Activated T-helper 17 cell treated with anti-CD3 and anti-CD28 coated beads, Interleukin-2, amount 50 U/mL, for 72 hours (primary cell): ENCODE measurements at regions not wholly inside any gene's neighbourhood (a gene's known extent, or its start where the extent isn't known, plus 50 kb on each side); places are given as distances from the start of the nearest gene placed in this dataset.

Source experiments
- ATAC-seq: fragments of 150-1000 bp; cut with Tn5 transposase; replicated peaks from 2 replicates; pipeline ENCODE4 v1.10.0; 2021; ENCODE audit warnings: mild to moderate bottlenecking, moderate library complexity
- H3K27ac Mint-ChIP-seq: one replicate; pipeline ENCODE4 v1.8.0; 2022; ENCODE audit warnings: mixed read lengths
- H3K27me3 Mint-ChIP-seq: one replicate; pipeline ENCODE4 v1.8.0; 2022; ENCODE audit warnings: mixed read lengths
- H3K36me3 Mint-ChIP-seq: one replicate; pipeline ENCODE4 v1.8.0; 2022; ENCODE audit warnings: low read depth, mild to moderate bottlenecking, mixed read lengths
- H3K4me1 Mint-ChIP-seq: one replicate; pipeline ENCODE4 v1.8.0; 2022; ENCODE audit warnings: mixed read lengths
- H3K4me3 Mint-ChIP-seq: one replicate; pipeline ENCODE4 v1.8.0; 2022; ENCODE audit warnings: mild to moderate bottlenecking, mixed read lengths
- H3K9me3 Mint-ChIP-seq: one replicate; pipeline ENCODE4 v1.8.0; 2022; ENCODE audit warnings: mixed read lengths

- Mint-ChIP-seq H3K4me3 (no peak overlapping the region), H3K27me3 (no peaks in the 10 kb centered on the region), H3K27ac (no peak overlapping the region), H3K9me3 (no peaks in the 10 kb centered on the region), H3K36me3 (no peaks in the 10 kb centered on the region), H3K4me1 (no peaks in the 10 kb centered on the region)
- ATAC-seq, result no peak
These were observed 953.4 kb downstream of the ZPLD1 start for GRCh38 chr3:103388214-103388613.

- ATAC-seq, result no peak
- H3K4me3 Mint-ChIP-seq, result no peak overlapping the region
- no peaks in the 10 kb centered on the region for H3K9me3 Mint-ChIP-seq
- H3K36me3 Mint-ChIP-seq, result no peaks in the 10 kb centered on the region
- H3K27me3 Mint-ChIP-seq, result no peaks in the 10 kb centered on the region
- H3K4me1 Mint-ChIP-seq, result no peaks in the 10 kb centered on the region
- no peak overlapping the region for H3K27ac Mint-ChIP-seq
These were observed 954.5 kb downstream of the ZPLD1 start for GRCh38 chr3:103389356-103389755.

DNA sequence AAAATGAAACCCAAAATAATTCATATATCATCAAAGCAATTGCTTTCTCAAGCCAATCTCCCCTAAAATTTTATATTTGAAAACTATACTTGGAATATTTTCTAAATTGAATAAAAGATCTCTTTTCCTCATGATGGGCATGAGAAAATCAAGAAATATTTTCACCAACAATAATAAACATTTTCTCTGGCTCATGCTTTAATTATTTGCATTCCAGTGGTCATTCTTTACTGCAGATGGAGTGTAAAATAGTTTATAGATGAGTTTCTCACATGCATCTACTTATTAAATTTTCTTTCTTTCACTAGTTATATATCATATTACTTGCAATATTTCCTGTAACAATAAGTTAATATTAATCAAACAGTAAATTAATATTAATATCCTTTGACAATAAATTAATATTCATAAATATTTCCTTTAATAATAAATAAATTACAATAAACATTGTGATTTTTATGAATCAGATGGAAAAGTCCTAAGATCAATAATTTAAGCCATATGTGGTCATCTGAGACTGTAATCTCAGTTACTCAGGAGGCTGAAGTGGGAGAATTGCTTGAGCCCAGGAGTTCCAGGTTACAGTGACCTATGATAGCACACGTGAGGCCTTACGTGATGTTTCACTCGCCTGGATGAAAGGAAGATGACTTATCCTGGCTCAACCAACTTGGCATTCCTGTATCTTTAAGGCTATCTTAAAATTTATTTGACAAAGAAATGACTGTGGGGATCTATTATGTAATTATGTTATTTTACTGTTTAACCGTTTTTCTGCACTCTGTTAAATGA, 958.8 kb downstream of the ZPLD1 start:
- Mint-ChIP-seq H3K27me3 (no peaks in the 10 kb centered on the region), H3K36me3 (no peaks in the 10 kb centered on the region), H3K27ac (no peak overlapping the region), H3K9me3 (peaks cover 4% of the 10 kb centered on the region), H3K4me3 (no peak overlapping the region), H3K4me1 (no peaks in the 10 kb centered on the region)
- ATAC-seq, result no peak

GRCh38 chr3:103403191-103403590, 968.4 kb downstream of the ZPLD1 start:
- Mint-ChIP-seq H3K9me3 (no peaks in the 10 kb centered on the region), H3K36me3 (no peaks in the 10 kb centered on the region), H3K4me3 (no peak overlapping the region), H3K4me1 (no peaks in the 10 kb centered on the region), H3K27ac (no peak overlapping the region), H3K27me3 (no peaks in the 10 kb centered on the region)
- no peak for ATAC-seq

- no peak overlapping the region for H3K27ac Mint-ChIP-seq
- no peaks in the 10 kb centered on the region for H3K9me3 Mint-ChIP-seq
- H3K27me3 Mint-ChIP-seq, result no peaks in the 10 kb centered on the region
- H3K4me1 Mint-ChIP-seq, result no peaks in the 10 kb centered on the region
- H3K4me3 Mint-ChIP-seq, result no peak overlapping the region
- H3K36me3 Mint-ChIP-seq, result no peaks in the 10 kb centered on the region
- no peak for ATAC-seq
These were observed 971.6 kb downstream of the ZPLD1 start for GRCh38 chr3:103406320-103406850.

DNA sequence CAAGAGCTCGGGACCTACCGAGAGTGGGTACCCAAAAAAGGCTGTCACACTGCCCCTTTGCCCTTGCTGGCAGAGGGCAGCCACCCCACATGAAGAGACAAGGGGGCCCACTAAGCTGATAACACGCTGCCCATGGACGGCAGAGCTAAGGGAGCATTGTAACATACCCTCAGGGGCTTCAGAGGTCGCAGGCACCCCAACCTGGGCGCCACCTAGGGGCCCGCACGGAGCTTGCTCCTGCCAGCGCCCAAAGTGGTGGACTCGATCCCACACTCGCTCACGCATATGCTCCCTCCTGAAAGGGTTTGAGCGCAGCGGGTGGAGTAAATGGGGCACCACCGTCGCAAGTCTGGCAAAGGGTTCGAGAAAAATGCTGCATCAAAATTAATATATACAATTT, 975.4 kb downstream of the ZPLD1 start:
- Mint-ChIP-seq H3K4me1 (no peaks in the 10 kb centered on the region), H3K27ac (no peak overlapping the region), H3K4me3 (no peak overlapping the region), H3K9me3 (no peaks in the 10 kb centered on the region), H3K27me3 (no peaks in the 10 kb centered on the region), H3K36me3 (no peaks in the 10 kb centered on the region)
- no peak for ATAC-seq

DNA sequence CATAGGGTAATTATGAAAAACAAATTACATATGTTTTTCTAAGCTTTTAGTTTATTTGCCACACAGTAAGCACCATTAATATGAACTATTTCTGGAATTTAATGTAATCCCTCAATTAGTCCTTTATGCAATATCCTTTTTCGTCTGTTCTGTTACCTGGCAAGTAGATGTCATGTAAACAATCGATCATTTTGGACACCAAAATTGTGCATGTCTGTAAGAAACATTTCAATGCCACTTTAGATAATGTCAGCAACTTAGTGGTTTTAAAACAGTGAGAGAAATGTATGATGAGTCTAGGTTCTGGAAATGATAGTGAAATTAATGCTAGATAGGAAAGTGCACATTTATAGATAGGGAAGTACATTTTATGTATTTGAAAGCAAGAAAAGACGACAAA, 986.6 kb downstream of the ZPLD1 start:
- Mint-ChIP-seq H3K4me1 (no peaks in the 10 kb centered on the region), H3K27ac (no peak overlapping the region), H3K36me3 (no peaks in the 10 kb centered on the region), H3K4me3 (no peak overlapping the region), H3K9me3 (peaks cover 3% of the 10 kb centered on the region), H3K27me3 (no peaks in the 10 kb centered on the region)
- no peak for ATAC-seq

- Mint-ChIP-seq H3K4me3 (no peak overlapping the region), H3K27ac (no peak overlapping the region), H3K27me3 (no peaks in the 10 kb centered on the region), H3K36me3 (no peaks in the 10 kb centered on the region), H3K9me3 (peaks cover 5% of the 10 kb centered on the region), H3K4me1 (no peaks in the 10 kb centered on the region)
- ATAC-seq, result no peak
These were observed 1003.1 kb downstream of the ZPLD1 start for GRCh38 chr3:103437883-103438282.

DNA sequence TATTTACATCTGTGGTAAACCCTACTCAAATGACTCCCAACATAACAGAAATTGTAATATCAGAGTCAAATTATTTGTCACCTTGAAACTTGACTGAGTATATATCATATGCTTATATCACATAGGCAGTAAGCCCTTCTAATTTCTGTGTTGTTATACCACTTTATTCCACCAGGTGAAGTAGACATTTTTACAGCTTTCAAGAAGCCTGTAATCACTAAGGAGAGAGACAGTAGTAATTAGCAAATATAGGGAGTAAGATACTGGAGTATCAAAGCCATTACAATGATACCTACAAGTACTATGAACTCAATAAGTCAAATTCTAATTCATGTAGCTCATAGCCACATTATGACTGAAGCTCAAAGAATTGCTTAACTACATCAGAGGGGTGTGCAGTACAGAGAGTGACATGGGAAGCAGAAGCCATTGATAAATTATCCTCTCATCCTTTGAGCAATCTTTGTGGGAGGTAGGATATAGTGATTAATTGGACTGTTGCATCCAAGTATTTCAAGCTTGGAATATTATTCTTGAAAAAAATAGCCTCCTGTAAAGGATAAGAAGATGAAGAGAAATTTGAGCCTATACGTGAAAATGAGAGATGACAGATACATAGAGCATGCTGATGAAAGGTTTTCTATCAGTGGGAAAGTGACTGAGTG, 1005.9 kb downstream of the ZPLD1 start:
- no peaks in the 10 kb centered on the region for H3K4me1 Mint-ChIP-seq
- H3K9me3 Mint-ChIP-seq, result peaks cover 8% of the 10 kb centered on the region
- H3K27ac Mint-ChIP-seq, result no peak overlapping the region
- no peak overlapping the region for H3K4me3 Mint-ChIP-seq
- H3K27me3 Mint-ChIP-seq, result no peaks in the 10 kb centered on the region
- H3K36me3 Mint-ChIP-seq, result no peaks in the 10 kb centered on the region
- ATAC-seq, result no peak

GRCh38 chr3:103446953-103447629, 1012.3 kb downstream of the ZPLD1 start:
- Mint-ChIP-seq H3K36me3 (no peaks in the 10 kb centered on the region), H3K27me3 (no peaks in the 10 kb centered on the region), H3K9me3 (peaks cover 7% of the 10 kb centered on the region), H3K4me1 (no peaks in the 10 kb centered on the region), H3K27ac (no peak overlapping the region), H3K4me3 (no peak overlapping the region)
- no peak for ATAC-seq

GRCh38 chr3:103453152-103453551, 1018.3 kb downstream of the ZPLD1 start:
- no peaks in the 10 kb centered on the region for H3K27me3 Mint-ChIP-seq
- no peak overlapping the region for H3K4me3 Mint-ChIP-seq
- H3K36me3 Mint-ChIP-seq, result no peaks in the 10 kb centered on the region
- H3K9me3 Mint-ChIP-seq, result peaks cover 4% of the 10 kb centered on the region
- H3K27ac Mint-ChIP-seq, result no peak overlapping the region
- no peaks in the 10 kb centered on the region for H3K4me1 Mint-ChIP-seq
- ATAC-seq, result no peak

GRCh38 chr3:103459815-103460214, 1025.0 kb downstream of the ZPLD1 start:
- Mint-ChIP-seq H3K4me1 (no peaks in the 10 kb centered on the region), H3K27ac (no peak overlapping the region)
- ATAC-seq, result no peak

DNA sequence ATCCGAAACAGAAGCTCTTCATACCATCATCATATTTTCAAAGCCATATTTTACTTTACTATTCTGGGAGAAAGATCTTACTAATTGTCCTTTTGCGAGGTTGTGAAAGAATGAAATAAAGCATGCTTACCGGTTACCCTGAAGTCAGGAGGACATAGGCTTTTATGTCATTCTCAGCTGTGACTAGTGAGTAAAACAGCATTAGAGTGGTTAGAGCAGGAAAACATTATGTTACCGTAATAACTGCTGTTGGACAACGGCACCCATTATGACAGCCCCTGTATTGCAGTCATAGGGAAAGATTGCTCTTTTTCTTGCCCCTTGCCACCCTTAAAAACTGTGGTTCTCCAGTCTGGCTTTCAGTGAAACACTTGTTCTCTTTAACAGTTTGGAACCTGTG, 1035.7 kb downstream of the ZPLD1 start:
- Mint-ChIP-seq H3K27me3 (no peaks in the 10 kb centered on the region), H3K4me1 (no peaks in the 10 kb centered on the region), H3K9me3 (no peaks in the 10 kb centered on the region), H3K36me3 (no peaks in the 10 kb centered on the region), H3K27ac (no peak overlapping the region), H3K4me3 (no peak overlapping the region)
- ATAC-seq, result no peak

More at GRCh38 chr3:103459815-103460214, 1025.0 kb downstream of the ZPLD1 start:
- H3K4me3 Mint-ChIP-seq, result no peak overlapping the region
- H3K36me3 Mint-ChIP-seq, result no peaks in the 10 kb centered on the region
- no peaks in the 10 kb centered on the region for H3K27me3 Mint-ChIP-seq
- peaks cover 4% of the 10 kb centered on the region for H3K9me3 Mint-ChIP-seq

DNA sequence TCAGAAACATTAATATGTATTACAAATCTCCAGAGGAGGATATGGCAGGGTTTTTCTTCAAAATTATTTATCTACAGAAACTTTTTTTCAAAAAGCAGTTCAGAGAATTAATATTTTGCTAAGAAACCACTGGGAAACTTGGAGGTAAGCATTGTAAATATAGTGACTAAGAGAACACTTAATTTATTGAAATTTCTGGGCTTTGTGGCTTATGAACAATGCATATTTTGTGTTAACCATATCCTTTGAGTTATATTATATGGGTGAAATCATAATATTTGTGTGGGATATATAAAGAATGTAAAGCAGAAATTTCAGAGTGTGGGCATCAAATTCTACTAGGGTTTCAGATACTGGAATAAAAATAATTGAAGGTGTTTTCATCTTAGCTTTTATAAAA, 1059.2 kb downstream of the ZPLD1 start:
- Mint-ChIP-seq H3K27me3 (no peaks in the 10 kb centered on the region), H3K36me3 (no peaks in the 10 kb centered on the region), H3K4me1 (no peaks in the 10 kb centered on the region), H3K27ac (no peak overlapping the region), H3K9me3 (peaks cover 12% of the 10 kb centered on the region), H3K4me3 (no peak overlapping the region)
- no peak for ATAC-seq

- peaks cover 12% of the 10 kb centered on the region for H3K9me3 Mint-ChIP-seq
- ATAC-seq, result no peak
- H3K27me3 Mint-ChIP-seq, result no peaks in the 10 kb centered on the region
- no peaks in the 10 kb centered on the region for H3K4me1 Mint-ChIP-seq
- no peak overlapping the region for H3K27ac Mint-ChIP-seq
- no peak overlapping the region for H3K4me3 Mint-ChIP-seq
- no peaks in the 10 kb centered on the region for H3K36me3 Mint-ChIP-seq
These were observed 1059.7 kb downstream of the ZPLD1 start for GRCh38 chr3:103494512-103494911.
